Stimulated activated naive B cell treated with anti-CD40 and anti-IgM and Interleukin-4, amounts not matched to agents 10 μg/mL and 1 μg/mL and 100 μg/mL, for 72 hours (primary cell): ENCODE measurements at regions not wholly inside any gene's neighbourhood (a gene's known extent, or its start where the extent isn't known, plus 50 kb on each side); places are given as distances from the start of the nearest gene placed in this dataset.

Experiments used
- ATAC-seq, 2 donors: fragments of 150-1000 bp; cut with Tn5 transposase; replicated peaks; 2 replicates each; pipeline ENCODE4 v1.10.0; 2021; ENCODE audit warnings: moderate library complexity in 1 of 2
- DNase-seq: peaks from one replicate; pipeline ENCODE4 v3.0.0; 2021
- H3K27ac Mint-ChIP-seq: one replicate; pipeline ENCODE4 v1.8.0; 2022; ENCODE audit warnings: mild to moderate bottlenecking, mixed read lengths
- H3K27me3 Mint-ChIP-seq, 2 donors: one replicate each; pipeline ENCODE4 v1.8.0; 2022; ENCODE audit warnings: mixed read lengths in 2 of 2
- H3K36me3 Mint-ChIP-seq, 2 donors: one replicate each; pipeline ENCODE4 v1.8.0; 2022; ENCODE audit warnings: mixed read lengths in 2 of 2, mild to moderate bottlenecking in 1 of 2
- H3K4me1 Mint-ChIP-seq, 2 donors: one replicate each; pipeline ENCODE4 v1.8.0; 2022; ENCODE audit warnings: mixed read lengths in 2 of 2, mild to moderate bottlenecking in 1 of 2
- H3K4me3 Mint-ChIP-seq, 2 donors: one replicate each; pipeline ENCODE4 v1.8.0; 2022; ENCODE audit warnings: mild to moderate bottlenecking in 2 of 2, mixed read lengths in 2 of 2, moderate library complexity in 1 of 2
- H3K9me3 Mint-ChIP-seq, 2 donors: one replicate each; pipeline ENCODE4 v1.8.0; 2022; ENCODE audit warnings: mixed read lengths in 2 of 2, mild to moderate bottlenecking in 1 of 2

DNA sequence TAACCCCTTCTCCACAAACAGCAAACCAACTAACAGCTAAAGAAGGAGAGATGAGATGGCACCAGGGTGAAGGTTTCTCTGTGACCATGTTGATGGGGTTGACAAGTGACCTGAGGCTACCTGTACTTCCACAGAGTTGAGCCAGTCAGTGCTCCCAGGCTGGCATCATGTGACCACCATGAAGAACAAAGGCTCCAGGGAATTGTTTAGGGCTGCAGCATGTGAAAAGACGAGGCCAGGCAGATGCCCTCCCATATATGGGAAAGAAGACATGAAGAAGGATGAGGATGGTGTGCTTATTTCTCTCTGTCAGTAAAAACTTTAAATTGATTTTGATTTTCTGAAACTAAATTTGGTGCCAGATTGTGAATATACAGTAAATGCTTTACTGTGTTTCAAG is 220.6 kb downstream of the OLFM4 start:
- no peaks in the 10 kb centered on the region for H3K9me3 Mint-ChIP-seq
- no peak for DNase-seq
- no peak for ATAC-seq

DNA sequence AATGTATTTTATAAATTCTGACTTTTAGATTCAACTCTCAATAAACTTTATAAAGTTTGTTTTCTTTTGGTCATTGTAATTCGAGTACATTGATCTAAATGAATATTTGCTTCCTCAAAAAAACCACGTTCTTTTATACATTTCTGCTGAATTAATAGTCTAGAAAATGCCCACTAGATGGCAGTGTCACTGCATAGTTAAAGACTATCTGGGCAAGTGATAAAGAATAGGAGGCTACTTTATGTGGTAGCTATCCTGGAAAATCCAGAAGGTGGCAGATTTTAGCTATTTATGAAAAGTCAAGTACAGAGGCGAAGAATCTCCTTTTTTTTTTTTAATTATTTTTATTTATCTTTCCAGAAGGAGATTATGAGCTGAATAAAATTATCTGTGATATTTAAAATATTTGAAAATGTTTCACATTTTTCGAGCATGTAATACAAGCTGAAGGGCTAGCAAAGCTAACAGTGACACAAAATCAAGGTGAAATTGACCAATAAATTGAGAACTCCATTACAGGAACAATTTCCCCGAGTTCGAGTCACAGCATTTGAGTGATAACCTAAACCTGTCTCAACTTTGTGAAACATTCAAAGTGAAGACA is 221.8 kb downstream of the OLFM4 start:
- Mint-ChIP-seq H3K36me3 (no peaks in the 10 kb centered on the region), H3K27ac (no peak overlapping the region), H3K4me3 (no peak overlapping the region), H3K27me3 (peaks cover 0 to 5% of the 10 kb centered on the region in 2 donors), H3K9me3 (no peaks in the 10 kb centered on the region), H3K4me1 (no peaks in the 10 kb centered on the region)
- peak; percentile 82 to 90 for ATAC-seq
- no peak for DNase-seq

More for the DNA sequence above, 220.6 kb downstream of the OLFM4 start:
- Mint-ChIP-seq H3K27me3 (peaks cover 0 to 5% of the 10 kb centered on the region in 2 donors), H3K4me1 (no peaks in the 10 kb centered on the region), H3K4me3 (no peak overlapping the region), H3K27ac (no peak overlapping the region), H3K36me3 (no peaks in the 10 kb centered on the region)

DNA sequence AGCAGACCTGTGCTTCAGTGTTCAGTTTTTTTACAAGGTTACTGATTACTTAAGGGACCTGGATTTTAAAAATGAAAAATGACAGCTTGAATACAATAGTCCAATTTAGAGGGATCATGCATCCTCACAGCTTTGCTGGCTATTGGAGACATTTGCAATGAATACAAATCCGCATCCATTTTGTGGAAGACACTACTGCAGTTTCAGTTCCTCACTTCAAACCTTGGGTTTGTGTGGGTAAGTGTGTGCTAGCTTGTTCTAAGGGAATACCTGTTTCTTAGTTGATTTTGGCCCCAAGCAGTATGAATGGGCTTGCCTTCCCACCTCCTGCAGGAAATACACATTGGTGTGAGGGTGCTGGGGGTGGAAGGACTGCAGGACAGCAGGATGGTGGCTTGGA is 222.4 kb downstream of the OLFM4 start:
- ATAC-seq, result no peak
- Mint-ChIP-seq H3K27ac (no peak overlapping the region), H3K36me3 (no peaks in the 10 kb centered on the region), H3K9me3 (no peaks in the 10 kb centered on the region), H3K27me3 (peaks cover 0 to 5% of the 10 kb centered on the region in 2 donors), H3K4me1 (no peaks in the 10 kb centered on the region), H3K4me3 (no peak overlapping the region)
- DNase-seq, result no peak

DNA sequence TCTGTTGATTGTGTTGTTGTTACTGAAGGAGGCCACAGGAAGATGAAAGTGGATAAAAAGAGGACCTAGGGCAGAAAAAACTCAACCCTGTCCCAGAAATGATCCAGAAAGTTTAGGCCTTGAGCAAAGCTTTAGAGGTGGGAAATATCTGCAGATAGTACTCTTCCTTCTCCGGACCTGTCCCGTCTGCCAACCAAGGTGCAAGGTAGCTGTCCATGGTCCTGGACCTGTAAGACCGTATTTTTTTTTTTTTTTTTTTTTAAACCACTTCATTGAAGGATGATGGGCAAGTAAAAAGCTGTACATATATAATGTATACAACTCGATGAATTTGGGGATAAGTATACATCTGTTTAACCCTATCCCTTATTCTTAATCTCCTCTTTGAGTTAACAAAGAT is 225.9 kb downstream of the OLFM4 start:
- no peak overlapping the region for H3K4me3 Mint-ChIP-seq
- no peaks in the 10 kb centered on the region for H3K4me1 Mint-ChIP-seq
- DNase-seq (no peak), ATAC-seq (no peak)
- no peaks in the 10 kb centered on the region for H3K9me3 Mint-ChIP-seq
- peaks cover 0 to 5% of the 10 kb centered on the region in 2 donors for H3K27me3 Mint-ChIP-seq
- H3K27ac Mint-ChIP-seq, result no peak overlapping the region
- no peaks in the 10 kb centered on the region for H3K36me3 Mint-ChIP-seq

DNA sequence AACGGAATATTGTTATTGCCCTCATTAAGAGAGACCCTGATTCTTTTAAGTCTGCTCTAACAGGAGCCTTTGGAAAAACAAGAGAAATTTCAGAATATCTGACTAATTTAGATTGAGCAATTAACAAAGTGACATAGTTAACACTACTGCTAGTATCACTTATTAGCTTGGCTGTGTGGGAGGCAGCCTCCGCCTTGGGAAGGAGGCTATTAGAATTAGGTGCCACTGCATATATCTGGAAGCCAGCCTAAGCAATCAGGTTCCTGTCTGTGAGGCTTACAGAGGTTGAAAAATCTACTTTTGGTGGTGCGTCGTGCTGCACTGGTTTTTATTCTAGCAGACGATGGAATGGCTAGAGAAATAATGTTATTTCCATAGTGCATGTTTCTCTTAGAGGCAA is 227.2 kb downstream of the OLFM4 start:
- DNase-seq, result no peak
- Mint-ChIP-seq H3K27ac (no peak overlapping the region), H3K9me3 (no peaks in the 10 kb centered on the region), H3K27me3 (peaks cover 0 to 5% of the 10 kb centered on the region in 2 donors), H3K4me3 (no peak overlapping the region), H3K36me3 (no peaks in the 10 kb centered on the region), H3K4me1 (no peaks in the 10 kb centered on the region)
- no peak for ATAC-seq

DNA sequence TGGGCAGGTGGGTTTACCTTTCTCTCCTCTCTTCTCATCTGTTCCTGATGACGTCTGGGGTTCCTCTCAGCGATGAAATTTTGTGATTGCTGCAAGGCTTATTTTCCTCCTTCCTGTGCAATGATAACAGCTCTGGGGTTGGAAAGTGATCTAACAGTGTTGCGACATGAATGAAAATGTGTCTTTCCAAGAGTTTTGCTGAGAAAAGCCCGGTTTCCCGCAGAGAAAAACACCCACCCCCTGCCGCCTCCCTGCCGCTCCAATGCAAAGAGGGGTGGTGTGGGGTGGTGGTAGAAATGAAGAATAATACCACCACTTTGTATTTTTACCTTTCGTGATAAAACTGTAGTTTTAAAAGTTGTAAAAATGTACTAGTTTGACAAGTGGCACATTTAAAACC is 232.0 kb downstream of the OLFM4 start:
- Mint-ChIP-seq H3K4me3 (no peak overlapping the region), H3K27ac (no peak overlapping the region), H3K9me3 (no peaks in the 10 kb centered on the region), H3K27me3 (no peaks in the 10 kb centered on the region), H3K36me3 (no peaks in the 10 kb centered on the region), H3K4me1 (no peaks in the 10 kb centered on the region)
- DNase-seq, result no peak
- ATAC-seq, result no peak

DNA sequence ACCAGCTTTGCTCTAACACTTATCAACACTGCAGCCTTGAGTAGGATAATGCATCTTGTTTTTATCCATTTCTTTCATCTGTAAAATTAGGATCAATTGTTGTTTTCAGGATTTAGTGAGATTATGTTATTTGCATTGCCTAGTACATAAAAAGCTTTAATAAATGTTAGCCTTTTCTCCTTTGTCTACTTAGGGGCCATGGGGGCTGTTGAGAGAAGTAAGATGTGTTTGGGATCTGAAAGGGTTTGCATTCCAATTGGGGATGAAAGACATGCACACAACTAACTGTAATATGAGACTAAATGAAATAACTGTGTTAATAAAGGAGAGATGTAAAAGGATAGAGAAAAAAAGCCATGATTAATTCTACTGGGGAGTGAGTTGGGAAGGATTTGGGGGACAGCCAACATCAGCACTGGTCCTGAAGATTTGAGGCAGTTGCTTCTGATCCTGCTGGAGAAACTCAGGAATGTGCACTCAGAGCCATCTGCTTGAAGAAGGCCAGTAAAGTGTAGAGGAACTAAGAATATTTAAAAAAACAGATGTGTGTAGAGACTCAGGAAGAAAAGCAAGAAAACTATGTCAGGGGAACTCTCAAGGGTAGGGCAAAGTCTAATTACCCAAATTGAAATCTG is 236.3 kb downstream of the OLFM4 start:
- H3K36me3 Mint-ChIP-seq, result no peaks in the 10 kb centered on the region
- ATAC-seq (no peak), DNase-seq (no peak)
- H3K4me3 Mint-ChIP-seq, result no peak overlapping the region
- no peak overlapping the region for H3K27ac Mint-ChIP-seq
- peaks cover 0 to 6% of the 10 kb centered on the region in 2 donors for H3K9me3 Mint-ChIP-seq
- H3K27me3 Mint-ChIP-seq, result no peaks in the 10 kb centered on the region
- no peaks in the 10 kb centered on the region for H3K4me1 Mint-ChIP-seq

DNA sequence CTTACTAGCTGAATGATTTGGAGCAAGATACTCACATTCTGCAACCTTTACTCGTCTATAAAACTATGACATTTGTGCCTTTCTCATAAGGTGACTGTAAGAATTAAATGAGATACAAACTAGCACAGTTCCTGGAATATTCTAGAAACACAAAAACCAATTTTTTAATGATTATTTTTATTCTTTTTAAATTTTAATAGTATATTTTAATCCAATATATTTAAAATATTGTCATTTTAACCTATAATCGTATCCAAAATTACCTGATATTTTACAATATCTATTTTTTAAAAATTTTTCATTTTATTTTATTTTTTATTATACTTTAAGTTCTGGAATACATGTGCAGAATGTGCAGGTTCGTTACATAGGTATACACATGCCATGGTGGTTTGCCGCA is 238.1 kb downstream of the OLFM4 start:
- Mint-ChIP-seq H3K9me3 (peaks cover 0 to 6% of the 10 kb centered on the region in 2 donors), H3K36me3 (no peaks in the 10 kb centered on the region), H3K4me1 (no peaks in the 10 kb centered on the region), H3K4me3 (no peak overlapping the region), H3K27me3 (no peaks in the 10 kb centered on the region), H3K27ac (no peak overlapping the region)
- no peak for ATAC-seq
- no peak for DNase-seq

DNA sequence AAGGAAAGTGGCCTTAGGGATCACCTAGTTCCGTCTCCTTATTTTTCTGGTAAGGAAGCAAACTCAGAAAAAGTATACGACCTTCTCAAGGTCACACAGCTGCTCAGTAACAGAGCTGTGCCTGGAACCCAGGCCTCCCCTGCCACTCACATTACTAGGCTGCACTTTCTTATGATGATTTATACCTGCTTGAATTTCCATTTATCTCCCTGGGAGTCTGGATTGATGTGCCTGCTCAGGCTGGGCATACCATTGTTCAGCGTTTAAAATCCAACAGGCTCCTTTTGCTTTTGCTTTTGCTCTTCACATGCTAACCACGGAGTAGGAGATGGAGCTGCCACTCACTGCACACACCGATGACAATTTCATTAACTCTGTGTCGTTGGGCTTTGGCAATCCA is 241.0 kb downstream of the OLFM4 start:
- Mint-ChIP-seq H3K36me3 (no peaks in the 10 kb centered on the region), H3K27me3 (no peaks in the 10 kb centered on the region), H3K27ac (no peak overlapping the region), H3K4me1 (no peaks in the 10 kb centered on the region), H3K9me3 (peaks cover 0 to 6% of the 10 kb centered on the region in 2 donors), H3K4me3 (no peak overlapping the region)
- ATAC-seq (no peak), DNase-seq (no peak)

DNA sequence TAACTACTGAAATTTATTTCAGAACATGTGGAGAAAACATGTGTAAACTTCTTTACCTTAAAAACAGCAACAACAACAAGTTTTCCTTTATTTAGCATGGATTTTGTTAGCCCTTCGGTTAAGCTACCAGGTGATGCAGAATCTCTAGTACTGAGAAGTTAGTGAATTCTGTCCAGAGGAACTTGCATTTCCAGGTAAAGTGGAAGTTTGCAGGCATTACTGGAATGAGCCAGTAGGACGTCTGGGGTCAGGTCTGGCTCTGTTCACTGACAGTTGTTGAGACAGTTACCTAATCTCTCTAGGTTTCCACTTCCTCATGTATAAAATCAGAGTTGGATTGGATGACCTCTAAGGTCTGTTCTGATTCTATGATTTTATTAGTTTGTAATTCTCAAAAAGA is 244.3 kb downstream of the OLFM4 start:
- DNase-seq, result no peak
- Mint-ChIP-seq H3K9me3 (peaks cover 0 to under 1% of the 10 kb centered on the region in 2 donors), H3K4me1 (no peaks in the 10 kb centered on the region), H3K27me3 (no peaks in the 10 kb centered on the region), H3K36me3 (no peaks in the 10 kb centered on the region), H3K27ac (no peak overlapping the region), H3K4me3 (no peak overlapping the region)
- ATAC-seq, result no peak

DNA sequence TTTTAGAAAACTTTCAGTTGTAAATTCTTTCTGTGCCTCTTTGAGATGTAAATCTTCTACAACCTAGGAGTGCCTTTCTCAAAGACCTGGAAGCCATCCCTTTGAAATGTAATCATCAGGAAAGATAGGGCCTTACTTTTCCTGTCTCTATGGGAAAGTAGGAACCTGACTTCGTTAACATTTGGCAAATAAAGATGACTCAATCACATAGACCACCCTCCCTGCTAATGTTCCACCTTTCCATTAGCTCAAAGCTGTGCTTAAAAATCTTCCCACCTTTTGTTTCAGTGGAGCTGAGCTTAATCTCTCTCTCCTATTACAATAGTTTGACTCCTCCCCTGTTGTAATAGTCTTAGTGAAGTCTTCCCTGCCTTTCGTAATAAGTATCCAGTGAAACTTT is 247.7 kb downstream of the OLFM4 start:
- Mint-ChIP-seq H3K27me3 (no peaks in the 10 kb centered on the region), H3K9me3 (peaks cover 0 to 4% of the 10 kb centered on the region in 2 donors), H3K4me1 (no peaks in the 10 kb centered on the region), H3K36me3 (no peaks in the 10 kb centered on the region), H3K4me3 (no peak overlapping the region), H3K27ac (no peak overlapping the region)
- ATAC-seq, result no peak
- no peak for DNase-seq

DNA sequence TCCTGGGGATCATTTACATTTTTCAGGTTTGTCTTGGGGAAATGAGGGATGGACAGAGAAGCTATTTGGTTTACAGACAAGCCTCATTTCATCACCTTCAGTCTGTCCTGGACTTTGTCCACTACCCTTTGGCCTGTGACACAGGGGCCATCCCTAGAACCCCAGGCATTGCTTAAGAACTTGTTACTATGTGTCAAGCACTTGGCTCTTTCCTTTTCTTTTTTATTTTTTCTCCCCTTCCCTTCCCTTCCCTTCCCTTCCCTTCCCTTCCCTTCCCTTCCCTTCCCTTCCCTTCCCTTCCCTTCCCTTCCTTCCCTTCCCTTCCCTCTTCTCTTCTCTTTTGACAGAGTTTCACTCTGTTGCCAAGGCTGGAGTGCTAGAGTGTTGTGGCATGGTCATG is 253.1 kb downstream of the OLFM4 start:
- Mint-ChIP-seq H3K27ac (no peak overlapping the region), H3K4me1 (no peaks in the 10 kb centered on the region), H3K9me3 (peaks cover 0 to 4% of the 10 kb centered on the region in 2 donors), H3K27me3 (no peaks in the 10 kb centered on the region), H3K4me3 (no peak overlapping the region), H3K36me3 (no peaks in the 10 kb centered on the region)
- no peak for DNase-seq
- ATAC-seq, result no peak

DNA sequence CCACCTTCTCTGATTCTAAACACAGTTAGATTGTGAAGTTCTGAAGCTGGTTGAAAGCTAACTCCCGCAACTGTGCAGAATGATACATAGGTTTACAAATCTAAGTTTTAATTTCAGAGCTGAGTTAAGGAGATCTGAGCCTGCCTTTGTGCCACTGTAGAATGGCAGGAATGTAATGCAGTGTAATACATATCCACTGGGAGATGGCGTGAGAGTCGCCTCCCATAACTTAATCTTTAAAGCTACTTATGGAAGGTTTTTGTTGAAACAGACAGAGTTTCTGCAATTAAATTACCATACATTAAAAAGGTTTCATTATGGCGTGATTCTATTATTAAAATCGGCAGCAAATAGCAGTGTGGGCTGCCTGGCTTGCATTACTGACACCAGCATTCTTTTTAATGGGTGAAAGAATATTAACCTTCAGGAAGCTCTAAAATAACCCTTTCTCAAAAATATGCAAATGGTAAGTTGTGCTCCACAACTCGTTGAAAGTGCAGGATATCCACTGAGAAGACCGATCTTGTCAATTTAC is 257.4 kb downstream of the OLFM4 start:
- H3K4me3 Mint-ChIP-seq, result no peak overlapping the region

DNA sequence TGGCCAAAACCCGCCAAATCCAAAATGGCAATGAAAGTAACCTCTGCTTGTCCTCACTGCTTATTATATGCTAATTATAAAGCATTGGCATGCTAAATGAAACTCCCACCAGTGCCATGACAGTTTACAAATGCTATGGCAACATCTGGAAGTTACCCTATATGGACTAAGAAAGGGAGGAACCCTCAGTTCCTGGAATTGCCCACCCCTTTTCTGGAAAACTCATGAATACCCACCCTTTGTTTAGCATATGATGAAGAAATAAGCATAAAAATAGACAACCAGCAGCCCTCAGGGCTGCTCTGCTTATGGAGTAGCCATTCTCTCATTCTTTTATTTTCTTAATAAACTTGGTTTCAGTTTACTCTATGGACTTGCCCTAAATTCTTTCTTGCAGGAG is 269.8 kb downstream of the OLFM4 start:
- no peak for ATAC-seq
- H3K9me3 Mint-ChIP-seq, result peaks cover 0 to 4% of the 10 kb centered on the region in 2 donors
- DNase-seq, result no peak

More for the DNA sequence above, 257.4 kb downstream of the OLFM4 start:
- no peaks in the 10 kb centered on the region for H3K27me3 Mint-ChIP-seq
- H3K9me3 Mint-ChIP-seq, result no peaks in the 10 kb centered on the region
- no peak overlapping the region for H3K27ac Mint-ChIP-seq
- H3K36me3 Mint-ChIP-seq, result no peaks in the 10 kb centered on the region
- no peaks in the 10 kb centered on the region for H3K4me1 Mint-ChIP-seq
- ATAC-seq, result no peak
- no peak for DNase-seq

DNA sequence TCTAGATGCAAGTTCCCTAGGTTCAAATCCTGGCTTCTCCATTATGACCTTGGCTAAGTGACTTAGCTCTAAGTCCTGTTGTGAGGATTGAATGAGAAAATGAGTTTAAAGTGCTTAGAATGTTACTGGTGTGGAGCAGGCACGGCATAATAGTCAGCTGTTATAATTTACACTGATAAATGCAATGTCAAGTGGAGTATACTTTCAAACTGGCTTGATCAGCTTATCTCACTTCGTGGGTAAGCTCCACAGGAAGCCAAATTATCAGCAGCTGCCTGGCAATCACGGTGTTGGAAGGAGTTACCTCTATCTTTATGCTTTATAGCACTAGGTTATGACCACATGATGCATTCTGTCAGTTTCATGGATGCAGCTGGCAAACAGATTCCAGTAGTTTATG is 272.8 kb downstream of the OLFM4 start:
- no peaks in the 10 kb centered on the region for H3K27me3 Mint-ChIP-seq
- H3K4me3 Mint-ChIP-seq, result no peak overlapping the region
- no peak overlapping the region for H3K27ac Mint-ChIP-seq
- peaks cover 5% of the 10 kb centered on the region in 2 donors for H3K9me3 Mint-ChIP-seq
- DNase-seq, result no peak
- no peaks in the 10 kb centered on the region for H3K36me3 Mint-ChIP-seq
- no peaks in the 10 kb centered on the region for H3K4me1 Mint-ChIP-seq
- ATAC-seq, result no peak

More for the DNA sequence above, 269.8 kb downstream of the OLFM4 start:
- Mint-ChIP-seq H3K27me3 (no peaks in the 10 kb centered on the region), H3K4me1 (no peaks in the 10 kb centered on the region), H3K4me3 (no peak overlapping the region), H3K36me3 (no peaks in the 10 kb centered on the region), H3K27ac (no peak overlapping the region)
